Sigmoid colon (tissue), 6 donors: ENCODE measurements at regions not wholly inside any gene's neighbourhood (a gene's known extent, or its start where the extent isn't known, plus 50 kb on each side); places are given as distances from the start of the nearest gene placed in this dataset.

Source experiments
- DNase-seq: peaks from one replicate; pipeline ENCODE4 v3.0.0-alpha.2; 2019
- H3K27ac ChIP-seq, 4 donors: fragments of 200-600 bp; sonication (generic); one replicate each; pipeline ENCODE4 v1.5.1; 2016 to 2019; ENCODE audit warnings: mild to moderate bottlenecking in 1 of 4
- H3K27me3 ChIP-seq, 3 donors: fragments of 200-600 bp; sonication (generic); one replicate each; pipeline ENCODE4 v1.5.1; 2019; ENCODE audit warnings: mild to moderate bottlenecking in 1 of 3
- H3K36me3 ChIP-seq, 4 donors: fragments of 200-600 bp; sonication (generic); one replicate each; pipeline ENCODE4 v1.5.1; 2016 to 2019
- H3K4me1 ChIP-seq, 4 donors: fragments of 200-600 bp; sonication (generic); one replicate each; pipeline ENCODE4 v1.5.1; 2017 to 2019
- H3K4me3 ChIP-seq, 4 donors: fragments of 200-600 bp; sonication (generic); one replicate each; pipeline ENCODE4 v1.5.1; 2017 to 2019; ENCODE audit warnings: mild to moderate bottlenecking in 2 of 4, moderate library complexity in 1 of 4
- H3K9me3 ChIP-seq, 4 donors: fragments of 200-600 bp in 3 of 4; sonication (generic) in 3 of 4; one replicate each; pipeline versions ENCODE4 v1.5.1 to v1.6.1; 2013 to 2019
- CTCF ChIP-seq, 4 experiments: fragments of 450-650 bp in 3 of 4; fragments of 200-600 bp in 1 of 4; IDR thresholded peaks; one replicate each; pipeline ENCODE4 v1.5.1; 2016 to 2019; ENCODE audit warnings: antibody characterized with exemption in 4 of 4, mild to moderate bottlenecking in 3 of 4, moderate library complexity in 2 of 4
- EP300 ChIP-seq, 4 donors: sonication (generic); formaldehyde crosslinking; IDR thresholded peaks; one replicate each; pipeline ENCODE4 v1.6.1; 2017; ENCODE audit warnings: antibody characterized with exemption in 4 of 4
- POLR2A ChIP-seq, 2 donors: fragments of 450-650 bp; IDR thresholded peaks; one replicate each; pipeline ENCODE4 v1.6.1; 2016; ENCODE audit warnings: antibody characterized with exemption in 2 of 2, mild to moderate bottlenecking in 2 of 2, moderate library complexity in 2 of 2
- POLR2AphosphoS5 ChIP-seq, 4 donors: sonication (generic); formaldehyde crosslinking; IDR thresholded peaks; one replicate each; pipeline ENCODE4 v1.6.1; 2017; ENCODE audit warnings: antibody characterized with exemption in 4 of 4
- WGBS, 2 donors: extraction: QIAGEN DNeasy Blood & Tissue Kit; methylation state at CpG; one replicate each; pipeline ENCODE4 v1.1.7; 2013; 5-methylcytosine and 5-hydroxymethylcytosine counted together
- intact Hi-C: fragments of 100-400 bp; cut with DNase I; formaldehyde crosslinking; loops from one replicate; pipeline ENCODE4 v1.15.1; 2023
- donor health status: healthy with polysubstance abuse.
- donor health status: healthy.

GRCh38 chr10:44020322-44021111, 364.4 kb downstream of the CXCL12 start:
- Histone ChIP-seq H3K27me3 (no peaks in the 10 kb centered on the region), H3K4me1 (peaks cover 0 to 10% (median 0%) of the 10 kb centered on the region in 4 donors), H3K27ac (no peak overlapping the region), H3K9me3 (no peaks in the 10 kb centered on the region), H3K36me3 (no peaks in the 10 kb centered on the region), H3K4me3 (no peak overlapping the region)
- DNase-seq, result no peak
- TF ChIP-seq POLR2AphosphoS5 (IDR thresholded peaks at IDR 0.05) (no peak), EP300 (IDR thresholded peaks at IDR 0.05) (no peak), POLR2A (IDR thresholded peaks at IDR 0.05) (no peak), CTCF (IDR thresholded peaks at IDR 0.05) (no peak)
- intact Hi-C loops, result no loop called here
- WGBS, 2 donors, result 13 to 56% methylated on average over 5 of the region's 5 CpGs

- WGBS, 2 donors, result 93 to 94% methylated on average over 5 of the region's 5 CpGs
- no peak for DNase-seq
- TF ChIP-seq EP300 (IDR thresholded peaks at IDR 0.05) (no peak), CTCF (IDR thresholded peaks at IDR 0.05) (no peak), POLR2A (IDR thresholded peaks at IDR 0.05) (no peak), POLR2AphosphoS5 (IDR thresholded peaks at IDR 0.05) (no peak)
- no peaks in the 10 kb centered on the region for H3K9me3 ChIP-seq
- intact Hi-C loops, result no loop called here
- H3K4me3 ChIP-seq, result no peak overlapping the region
- H3K27ac ChIP-seq, result peak overlapping the region in 3 of 4 donors; percentile 15 to 31 (median 18)
- no peaks in the 10 kb centered on the region for H3K27me3 ChIP-seq
- peaks cover 0 to 13% (median 0%) of the 10 kb centered on the region in 4 donors for H3K4me1 ChIP-seq
- no peaks in the 10 kb centered on the region for H3K36me3 ChIP-seq
These were observed 367.3 kb downstream of the CXCL12 start for GRCh38 chr10:44017483-44018145.

- Histone ChIP-seq H3K27ac (peak overlapping the region in 3 of 4 donors; percentile 15 to 31 (median 18)), H3K27me3 (no peaks in the 10 kb centered on the region), H3K4me3 (no peak overlapping the region), H3K9me3 (no peaks in the 10 kb centered on the region), H3K36me3 (no peaks in the 10 kb centered on the region), H3K4me1 (peaks cover 0 to 13% (median 0%) of the 10 kb centered on the region in 4 donors)
- DNase-seq, result no peak
- intact Hi-C loops, result no loop called here
- no peak for TF ChIP-seq EP300 (IDR thresholded peaks at IDR 0.05)
- TF ChIP-seq POLR2A (IDR thresholded peaks at IDR 0.05), result no peak
- TF ChIP-seq POLR2AphosphoS5 (IDR thresholded peaks at IDR 0.05), result no peak
- TF ChIP-seq CTCF (IDR thresholded peaks at IDR 0.05), result no peak
- 82 to 86% methylated on average over 5 of the region's 5 CpGs for WGBS, 2 donors
These were observed 368.1 kb downstream of the CXCL12 start for GRCh38 chr10:44016589-44017482.

- no peak for DNase-seq
- no peak for TF ChIP-seq POLR2AphosphoS5 (IDR thresholded peaks at IDR 0.05)
- TF ChIP-seq CTCF (IDR thresholded peaks at IDR 0.05), result no peak
- no peak for TF ChIP-seq POLR2A (IDR thresholded peaks at IDR 0.05)
- no peak for TF ChIP-seq EP300 (IDR thresholded peaks at IDR 0.05)
- no peaks in the 10 kb centered on the region for H3K9me3 ChIP-seq
- no peak overlapping the region for H3K4me3 ChIP-seq
- peak overlapping the region in 2 of 4 donors; percentile 18 to 23 for H3K27ac ChIP-seq
- no peaks in the 10 kb centered on the region for H3K27me3 ChIP-seq
- intact Hi-C loops, result no loop called here
- H3K36me3 ChIP-seq, result no peaks in the 10 kb centered on the region
- peaks cover 0 to 13% (median 0%) of the 10 kb centered on the region in 4 donors for H3K4me1 ChIP-seq
- 89 to 90% methylated on average over 7 of the region's 7 CpGs for WGBS, 2 donors
These were observed 367.2 kb upstream of the ZNF32 start for GRCh38 chr10:44015702-44016500.
